ENCODE measurements at regions not wholly inside any gene's neighbourhood (a gene's known extent, or its start where the extent isn't known, plus 50 kb on each side); places are given as distances from the start of the nearest gene placed in this dataset.

GRCh38 chr6:168221497-168222079 lies 98.0 kb downstream of the DACT2 start:
- TF ChIP-seq CTCF (conservative IDR thresholded peaks at IDR 0.05; ENCODE audit: low read length): no peak
- TF ChIP-seq EZH2phosphoT487 (IDR thresholded peaks at IDR 0.05; ENCODE audit: borderline replicate concordance, low read depth, low read length): no peak
